ENCODE measurements at regions not wholly inside any gene's neighbourhood (a gene's known extent, or its start where the extent isn't known, plus 50 kb on each side); places are given as distances from the start of the nearest gene placed in this dataset.

GRCh38 chr7:33841031-33841430 lies 64.3 kb upstream of the BMPER start:
- TF ChIP-seq POLR2A (IDR thresholded peaks at IDR 0.05): no peak
- no peak for TF ChIP-seq EP300 (IDR thresholded peaks at IDR 0.05)
- no peak for TF ChIP-seq POLR2AphosphoS5 (IDR thresholded peaks at IDR 0.05)
- TF ChIP-seq CTCF (IDR thresholded peaks at IDR 0.05): no peak
- 79 to 87% methylated on average over 1 of the region's 1 CpG for WGBS, 2 donors
- Histone ChIP-seq H3K4me1 (no peaks in the 10 kb centered on the region), H3K36me3 (no peaks in the 10 kb centered on the region), H3K4me3 (no peak overlapping the region), H3K9me3 (no peaks in the 10 kb centered on the region), H3K27ac (no peak overlapping the region), H3K27me3 (no peaks in the 10 kb centered on the region)
- DNase-seq: no peak
- no peak for ATAC-seq (ENCODE audit: low FRiP score in 2 of 2)

- no peak for DNase-seq
- Histone ChIP-seq H3K4me3 (no peak overlapping the region), H3K36me3 (no peaks in the 10 kb centered on the region), H3K27ac (no peak overlapping the region), H3K9me3 (no peaks in the 10 kb centered on the region), H3K27me3 (no peaks in the 10 kb centered on the region), H3K4me1 (no peaks in the 10 kb centered on the region)
- 48 to 51% methylated on average over 3 of the region's 3 CpGs for WGBS, 2 donors
- no peak for ATAC-seq (ENCODE audit: low FRiP score in 2 of 2)
- TF ChIP-seq POLR2AphosphoS5 (IDR thresholded peaks at IDR 0.05) (no peak), CTCF (IDR thresholded peaks at IDR 0.05) (no peak), POLR2A (IDR thresholded peaks at IDR 0.05) (no peak), EP300 (IDR thresholded peaks at IDR 0.05) (no peak)
These were observed 63.6 kb upstream of the BMPER start for GRCh38 chr7:33841705-33842129.

DNA sequence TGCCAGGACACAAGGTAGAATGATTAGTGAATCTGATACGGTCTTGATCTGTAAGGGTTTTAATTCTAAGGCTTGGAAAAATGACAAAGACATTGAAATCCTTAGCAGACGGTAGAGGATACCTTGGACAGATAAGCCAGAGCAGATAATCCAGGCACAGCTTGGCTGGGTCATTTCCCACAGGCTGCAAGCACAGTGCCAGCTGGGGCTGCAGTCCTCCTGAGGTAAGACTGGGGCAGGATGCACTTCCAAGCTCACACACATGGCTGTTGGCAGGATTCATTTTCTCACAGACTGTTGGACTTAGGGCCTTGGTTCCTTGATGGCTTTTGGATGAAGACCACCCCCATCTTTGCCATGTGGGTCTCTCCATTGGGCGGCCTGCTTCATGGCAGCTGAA lies 63.2 kb upstream of the BMPER start:
- Histone ChIP-seq H3K27me3 (no peaks in the 10 kb centered on the region), H3K4me3 (no peak overlapping the region), H3K27ac (no peak overlapping the region), H3K9me3 (no peaks in the 10 kb centered on the region), H3K4me1 (no peaks in the 10 kb centered on the region), H3K36me3 (no peaks in the 10 kb centered on the region)
- ATAC-seq (ENCODE audit: low FRiP score in 2 of 2): no peak
- TF ChIP-seq POLR2AphosphoS5 (IDR thresholded peaks at IDR 0.05): no peak
- TF ChIP-seq POLR2A (IDR thresholded peaks at IDR 0.05): no peak
- TF ChIP-seq CTCF (IDR thresholded peaks at IDR 0.05): no peak
- TF ChIP-seq EP300 (IDR thresholded peaks at IDR 0.05): no peak
- no peak for DNase-seq
- WGBS, 2 donors: 78 to 89% methylated on average over 3 of the region's 3 CpGs

DNA sequence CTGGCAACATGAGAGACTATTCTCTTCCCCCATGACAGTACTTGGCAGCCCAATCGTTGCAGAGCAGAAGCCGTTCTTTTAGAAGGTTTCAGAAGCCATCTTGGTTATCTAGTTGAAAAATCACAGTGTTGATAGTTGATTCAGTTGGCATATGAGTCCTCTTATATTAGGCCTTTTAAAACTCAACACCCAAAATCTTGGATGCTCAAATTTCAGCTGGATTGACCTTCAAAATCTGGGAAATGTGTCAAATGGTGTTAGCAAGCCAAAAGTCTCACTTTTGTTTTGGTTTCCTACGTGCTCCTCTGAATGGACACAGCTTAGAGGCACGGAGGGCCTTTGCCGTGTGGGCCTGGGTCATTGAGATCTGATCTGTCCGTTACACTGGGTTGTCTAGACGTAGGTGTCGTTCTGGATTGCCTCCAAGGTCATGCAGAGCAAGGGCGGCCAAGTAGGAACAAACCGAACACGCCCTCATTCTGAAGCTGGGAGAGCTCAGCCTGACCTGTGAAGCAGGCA lies 59.3 kb upstream of the BMPER start:
- H3K27me3 ChIP-seq: no peaks in the 10 kb centered on the region
- ATAC-seq (ENCODE audit: low FRiP score in 2 of 2) (no peak), DNase-seq (no peak)
- WGBS, 2 donors: 85 to 86% methylated on average over 11 of the region's 11 CpGs
- H3K4me3 ChIP-seq: no peak overlapping the region
- no peaks in the 10 kb centered on the region for H3K4me1 ChIP-seq
- TF ChIP-seq CTCF (IDR thresholded peaks at IDR 0.05) (no peak), POLR2A (IDR thresholded peaks at IDR 0.05) (no peak), EP300 (IDR thresholded peaks at IDR 0.05) (no peak), POLR2AphosphoS5 (IDR thresholded peaks at IDR 0.05) (no peak)
- no peaks in the 10 kb centered on the region for H3K9me3 ChIP-seq
- H3K27ac ChIP-seq: no peak overlapping the region
- no peaks in the 10 kb centered on the region for H3K36me3 ChIP-seq

- no peak for TF ChIP-seq POLR2AphosphoS5 (IDR thresholded peaks at IDR 0.05)
- TF ChIP-seq POLR2A (IDR thresholded peaks at IDR 0.05): no peak
- TF ChIP-seq EP300 (IDR thresholded peaks at IDR 0.05): no peak
- no peak for TF ChIP-seq CTCF (IDR thresholded peaks at IDR 0.05)
- H3K9me3 ChIP-seq: no peaks in the 10 kb centered on the region
- H3K4me1 ChIP-seq: no peaks in the 10 kb centered on the region
- no peaks in the 10 kb centered on the region for H3K36me3 ChIP-seq
- DNase-seq (no peak), ATAC-seq (ENCODE audit: low FRiP score in 2 of 2) (no peak)
- no peak overlapping the region for H3K27ac ChIP-seq
- WGBS, 2 donors: 89 to 100% methylated on average over 2 of the region's 2 CpGs
- H3K4me3 ChIP-seq: no peak overlapping the region
- no peaks in the 10 kb centered on the region for H3K27me3 ChIP-seq
These were observed 56.3 kb upstream of the BMPER start for GRCh38 chr7:33849004-33849403.

All from upper lobe of left lung (tissue), 6 donors.